ENCODE measurements at regions not wholly inside any gene's neighbourhood (a gene's known extent, or its start where the extent isn't known, plus 50 kb on each side); places are given as distances from the start of the nearest gene placed in this dataset.

DNA sequence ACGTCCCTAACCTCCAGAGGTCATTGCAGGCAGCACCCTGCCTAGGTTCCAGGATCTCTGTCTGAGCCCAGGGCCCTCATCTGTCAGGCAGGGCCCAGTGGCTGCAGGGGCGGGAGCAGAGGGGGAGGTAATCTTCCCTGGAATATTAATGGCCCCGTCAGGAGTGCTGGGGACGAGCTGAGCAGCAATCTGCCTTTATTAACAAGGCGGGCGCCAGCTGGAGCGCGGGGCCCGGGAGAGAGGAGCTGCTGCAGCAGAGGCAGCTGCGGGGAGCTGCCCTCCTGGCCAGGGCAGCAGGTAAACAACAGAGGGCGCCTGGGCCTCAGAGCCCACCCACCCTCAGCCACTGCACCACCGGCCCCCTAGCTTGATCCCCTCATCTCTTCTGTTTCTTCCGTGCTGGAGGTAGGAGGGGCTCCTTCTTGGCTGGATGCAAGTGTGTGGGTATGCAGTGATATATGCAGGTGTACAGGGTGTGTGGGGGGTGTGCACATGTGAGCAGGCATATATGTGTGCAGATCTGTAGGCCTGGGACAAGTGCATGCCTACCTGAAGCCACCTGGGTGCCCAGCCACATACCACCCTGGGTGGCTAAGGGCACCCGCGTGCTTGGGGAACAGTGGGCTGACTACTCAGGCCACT, 131.8 kb upstream of the MLN start:
- H3K36me3 ChIP-seq (ENCODE audit: insufficient read depth in 1 of 2, low read depth in 1 of 2): no peaks in the 10 kb centered on the region
- WGBS, 3 donors: 47 to 53% (median 49%) methylated on average over 14 to 15 of the region's 15 CpGs
- no peak for ATAC-seq

DNA sequence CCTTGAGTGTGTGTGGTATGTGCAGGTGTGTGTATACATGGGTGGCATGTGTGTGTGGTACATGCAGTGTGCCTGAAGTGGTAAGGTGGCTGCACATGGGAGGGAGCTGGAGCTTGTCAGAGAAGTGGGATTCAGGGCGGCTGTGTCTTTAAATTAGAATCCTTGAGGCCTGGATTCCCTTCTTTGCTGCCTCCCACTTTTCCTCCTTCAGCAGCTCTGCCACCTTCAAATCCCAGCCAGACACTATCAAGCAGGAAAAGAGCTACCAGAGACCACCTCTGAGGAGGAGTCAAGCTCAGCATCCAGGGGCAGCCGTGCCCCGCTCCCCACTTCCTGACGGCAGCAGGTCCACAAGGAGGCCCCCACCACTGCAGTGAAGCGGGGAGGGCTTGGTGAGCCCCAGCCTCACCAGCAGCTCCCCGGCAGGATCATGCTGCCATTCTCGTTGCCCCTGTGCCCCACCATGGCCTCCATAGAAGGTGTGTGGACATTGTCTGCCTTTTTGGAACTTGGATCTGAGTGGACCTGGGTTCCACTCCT, 131.0 kb upstream of the MLN start:
- intact Hi-C loops (cut with DNase I): no loop called here
- WGBS, 3 donors: 74 to 82% (median 76%) methylated on average over 7 of the region's 7 CpGs
- H3K4me3 ChIP-seq: no peak overlapping the region
- TF ChIP-seq, protein P1, sequence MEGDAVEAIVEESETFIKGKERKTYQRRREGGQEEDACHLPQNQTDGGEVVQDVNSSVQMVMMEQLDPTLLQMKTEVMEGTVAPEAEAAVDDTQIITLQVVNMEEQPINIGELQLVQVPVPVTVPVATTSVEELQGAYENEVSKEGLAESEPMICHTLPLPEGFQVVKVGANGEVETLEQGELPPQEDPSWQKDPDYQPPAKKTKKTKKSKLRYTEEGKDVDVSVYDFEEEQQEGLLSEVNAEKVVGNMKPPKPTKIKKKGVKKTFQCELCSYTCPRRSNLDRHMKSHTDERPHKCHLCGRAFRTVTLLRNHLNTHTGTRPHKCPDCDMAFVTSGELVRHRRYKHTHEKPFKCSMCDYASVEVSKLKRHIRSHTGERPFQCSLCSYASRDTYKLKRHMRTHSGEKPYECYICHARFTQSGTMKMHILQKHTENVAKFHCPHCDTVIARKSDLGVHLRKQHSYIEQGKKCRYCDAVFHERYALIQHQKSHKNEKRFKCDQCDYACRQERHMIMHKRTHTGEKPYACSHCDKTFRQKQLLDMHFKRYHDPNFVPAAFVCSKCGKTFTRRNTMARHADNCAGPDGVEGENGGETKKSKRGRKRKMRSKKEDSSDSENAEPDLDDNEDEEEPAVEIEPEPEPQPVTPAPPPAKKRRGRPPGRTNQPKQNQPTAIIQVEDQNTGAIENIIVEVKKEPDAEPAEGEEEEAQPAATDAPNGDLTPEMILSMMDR (IDR thresholded peaks at IDR 0.05): no peak
- DNase-seq (no peak), ATAC-seq (no peak)
- no peak overlapping the region for H3K27ac ChIP-seq
- no peaks in the 10 kb centered on the region for H3K4me1 ChIP-seq
- no peaks in the 10 kb centered on the region for H3K36me3 ChIP-seq (ENCODE audit: insufficient read depth in 1 of 2, low read depth in 1 of 2)
- H3K9me3 ChIP-seq: no peaks in the 10 kb centered on the region
- peaks cover 0 to 6% (median 1%) of the 10 kb centered on the region in 3 donors for H3K27me3 ChIP-seq (ENCODE audit: insufficient read depth in 3 of 3, low read length in 2 of 3)

More for the DNA sequence above, 131.8 kb upstream of the MLN start:
- H3K27ac ChIP-seq: no peak overlapping the region
- TF ChIP-seq, protein P1 (IDR thresholded peaks at IDR 0.05): no peak
- no peaks in the 10 kb centered on the region for H3K9me3 ChIP-seq
- no peak overlapping the region for H3K4me3 ChIP-seq
- DNase-seq: no peak
- intact Hi-C loops (cut with DNase I): no loop called here
- no peaks in the 10 kb centered on the region for H3K4me1 ChIP-seq
- H3K27me3 ChIP-seq (ENCODE audit: insufficient read depth in 3 of 3, low read length in 2 of 3): peaks cover 0 to 12% (median 1%) of the 10 kb centered on the region in 3 donors

DNA sequence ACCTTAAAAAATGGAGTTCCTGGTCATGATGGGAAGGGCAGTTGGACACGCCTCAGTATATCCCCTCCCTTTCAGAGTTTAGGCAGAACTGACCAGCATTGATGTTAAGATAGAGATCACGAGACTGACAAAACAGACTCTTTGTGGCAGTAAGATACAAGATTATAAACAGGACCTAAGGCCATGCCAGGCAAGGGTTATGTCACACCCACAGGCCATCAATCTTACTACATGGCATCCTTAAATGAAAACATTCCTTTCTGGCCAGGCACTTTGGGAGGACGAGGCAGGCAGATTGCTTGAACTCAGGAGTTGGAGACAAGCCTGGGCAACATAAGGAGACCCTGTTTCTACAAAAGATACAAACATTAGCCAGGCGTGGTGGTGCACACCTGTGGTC, 129.3 kb upstream of the MLN start:
- TF ChIP-seq, protein P1 (IDR thresholded peaks at IDR 0.05): no peak
- Histone ChIP-seq H3K9me3 (peaks cover 3% of the 10 kb centered on the region), H3K27me3 (ENCODE audit: insufficient read depth in 3 of 3, low read length in 2 of 3) (peaks cover 0 to 6% (median 1%) of the 10 kb centered on the region in 3 donors), H3K27ac (no peak overlapping the region), H3K4me3 (no peak overlapping the region), H3K36me3 (ENCODE audit: insufficient read depth in 1 of 2, low read depth in 1 of 2) (no peaks in the 10 kb centered on the region), H3K4me1 (no peaks in the 10 kb centered on the region)
- ATAC-seq (no peak), DNase-seq (no peak)
- intact Hi-C loops (cut with DNase I): no loop called here
- 61 to 75% (median 66%) methylated on average over 4 of the region's 4 CpGs for WGBS, 3 donors

GRCh38 chr6:33931799-33932198, 128.0 kb upstream of the MLN start:
- WGBS, 3 donors: 89 to 92% (median 91%) methylated on average over 3 of the region's 3 CpGs
- no peaks in the 10 kb centered on the region for H3K4me1 ChIP-seq
- H3K27ac ChIP-seq: no peak overlapping the region
- TF ChIP-seq, protein P1 (IDR thresholded peaks at IDR 0.05): no peak
- ATAC-seq: no peak
- no peak overlapping the region for H3K4me3 ChIP-seq
- H3K9me3 ChIP-seq: peaks cover 3% of the 10 kb centered on the region
- intact Hi-C loops (cut with DNase I): no loop called here
- DNase-seq: no peak
- H3K27me3 ChIP-seq (ENCODE audit: insufficient read depth in 3 of 3, low read length in 2 of 3): peaks cover 0 to 6% (median 0%) of the 10 kb centered on the region in 3 donors
- H3K36me3 ChIP-seq (ENCODE audit: insufficient read depth in 1 of 2, low read depth in 1 of 2): no peaks in the 10 kb centered on the region

All from psoas muscle (tissue), 7 donors.